GM19324 (cell line): ENCODE measurements at regions not wholly inside any gene's neighbourhood (a gene's known extent, or its start where the extent isn't known, plus 50 kb on each side); places are given as distances from the start of the nearest gene placed in this dataset.
"Not testable (repeated sequence)": the region's sequence is repeated elsewhere in the genome, so short reads cannot be mapped to it uniquely, and the experiment has no call there.

ENCODE experiments used
- ATAC-seq: cut with Tn5 transposase; IDR thresholded peaks from one replicate; pipeline ENCODE4 v1.9.1; 2021; ENCODE audit warnings: mild to moderate bottlenecking, moderate library complexity; ENCODE audit not compliant: unreplicated experiment, low FRiP score

- not testable (repeated sequence) for ATAC-seq
Observed at GRCh38 chr14:106001277-106001676, 474.9 kb downstream of the TMEM121 start.

GRCh38 chr14:106003351-106003750, 477.0 kb downstream of the TMEM121 start:
- ATAC-seq: no peak

GRCh38 chr14:106004937-106005795, 478.8 kb downstream of the TMEM121 start:
- ATAC-seq: not testable (repeated sequence)

- not testable (repeated sequence) for ATAC-seq
Observed at GRCh38 chr14:106006043-106006442, 479.7 kb downstream of the TMEM121 start.

GRCh38 chr14:106006716-106007115, 480.3 kb downstream of the TMEM121 start:
- not testable (repeated sequence) for ATAC-seq

GRCh38 chr14:106010783-106011182, 484.4 kb downstream of the TMEM121 start:
- ATAC-seq: no peak

GRCh38 chr14:106011631-106012360, 485.4 kb downstream of the TMEM121 start:
- ATAC-seq: not testable (repeated sequence)

GRCh38 chr14:106012361-106012725, 486.0 kb downstream of the TMEM121 start:
- not testable (repeated sequence) for ATAC-seq

- no peak for ATAC-seq
Observed at GRCh38 chr14:106013879-106014376, 487.5 kb downstream of the TMEM121 start.

- not testable (repeated sequence) for ATAC-seq
Observed at GRCh38 chr14:106017952-106018351, 491.6 kb downstream of the TMEM121 start.

GRCh38 chr14:106021832-106022231, 495.4 kb downstream of the TMEM121 start:
- no peak for ATAC-seq

- ATAC-seq: not testable (repeated sequence)
Observed at GRCh38 chr14:106022648-106023047, 496.3 kb downstream of the TMEM121 start.

- ATAC-seq: no peak
Observed at GRCh38 chr14:106023411-106023810, 497.0 kb downstream of the TMEM121 start.

- ATAC-seq: no peak
Observed at GRCh38 chr14:106024983-106025604, 498.7 kb downstream of the TMEM121 start.

GRCh38 chr14:106026026-106026425, 499.6 kb downstream of the TMEM121 start:
- ATAC-seq: no peak

GRCh38 chr14:106027759-106028158, 501.4 kb downstream of the TMEM121 start:
- not testable (repeated sequence) for ATAC-seq

GRCh38 chr14:106029959-106030358, 503.6 kb downstream of the TMEM121 start:
- ATAC-seq: no peak

- no peak for ATAC-seq
Observed at GRCh38 chr14:106037380-106037779, 511.0 kb downstream of the TMEM121 start.

- no peak for ATAC-seq
Observed at GRCh38 chr14:106038263-106038662, 511.9 kb downstream of the TMEM121 start.

- no peak for ATAC-seq
Observed at GRCh38 chr14:106039400-106039799, 513.0 kb downstream of the TMEM121 start.

GRCh38 chr14:106044515-106044914, 518.1 kb downstream of the TMEM121 start:
- peak; percentile 49 for ATAC-seq
